ENCODE measurements at regions not wholly inside any gene's neighbourhood (a gene's known extent, or its start where the extent isn't known, plus 50 kb on each side); places are given as distances from the start of the nearest gene placed in this dataset.

- Histone ChIP-seq H3K9me3 (ENCODE audit: insufficient read depth, low read length) (no peaks in the 10 kb centered on the region), H3K27ac (ENCODE audit: low read length) (no peak overlapping the region)
- TF ChIP-seq CTCF (IDR thresholded peaks at IDR 0.05; ENCODE audit: low read depth, low read length) (no peak), EZH2phosphoT487 (IDR thresholded peaks at IDR 0.05; ENCODE audit: low read depth) (no peak)
Measured at GRCh38 chr2:22513563-22513962, 871.4 kb upstream of the KLHL29 start.

GRCh38 chr2:22517141-22517540, 867.8 kb upstream of the KLHL29 start:
- H3K4me2 ChIP-seq (ENCODE audit: low read length): no peak overlapping the region
- H3K27ac ChIP-seq (ENCODE audit: low read length): no peak overlapping the region
- no peak overlapping the region for H3K9ac ChIP-seq (ENCODE audit: low read length)
- no peaks in the 10 kb centered on the region for H3K27me3 ChIP-seq (ENCODE audit: low read depth, low read length)
- no peaks in the 10 kb centered on the region for H3K4me1 ChIP-seq (ENCODE audit: low read length)
- H3K79me2 ChIP-seq (ENCODE audit: low read length): no peaks in the 10 kb centered on the region
- no peaks in the 10 kb centered on the region for H3K9me3 ChIP-seq (ENCODE audit: insufficient read depth, low read length)
- H4K20me1 ChIP-seq (ENCODE audit: insufficient read depth, low read length): no peaks in the 10 kb centered on the region
- TF ChIP-seq EZH2phosphoT487 (IDR thresholded peaks at IDR 0.05; ENCODE audit: low read depth): no peak
- TF ChIP-seq CTCF (IDR thresholded peaks at IDR 0.05; ENCODE audit: low read depth, low read length): no peak
- no peaks in the 10 kb centered on the region for H3K36me3 ChIP-seq (replicated peaks; ENCODE audit: low read depth, low read length)
- H3K4me3 ChIP-seq (ENCODE audit: low read length): no peak overlapping the region
- H2AFZ ChIP-seq (ENCODE audit: low read depth, low read length): no peak overlapping the region

More at GRCh38 chr2:22513563-22513962, 871.4 kb upstream of the KLHL29 start:
- H3K9ac ChIP-seq (ENCODE audit: low read length): no peak overlapping the region
- H3K27me3 ChIP-seq (ENCODE audit: low read depth, low read length): no peaks in the 10 kb centered on the region
- no peaks in the 10 kb centered on the region for H3K4me1 ChIP-seq (ENCODE audit: low read length)
- H3K36me3 ChIP-seq (replicated peaks; ENCODE audit: low read depth, low read length): no peaks in the 10 kb centered on the region
- H3K4me2 ChIP-seq (ENCODE audit: low read length): no peak overlapping the region
- H3K4me3 ChIP-seq (ENCODE audit: low read length): no peak overlapping the region
- H3K79me2 ChIP-seq (ENCODE audit: low read length): no peaks in the 10 kb centered on the region
- H4K20me1 ChIP-seq (ENCODE audit: insufficient read depth, low read length): no peaks in the 10 kb centered on the region
- H2AFZ ChIP-seq (ENCODE audit: low read depth, low read length): no peak overlapping the region

- TF ChIP-seq EZH2phosphoT487 (IDR thresholded peaks at IDR 0.05; ENCODE audit: low read depth): no peak
- TF ChIP-seq CTCF (IDR thresholded peaks at IDR 0.05; ENCODE audit: low read depth, low read length): no peak
- Histone ChIP-seq H3K4me3 (ENCODE audit: low read length) (no peak overlapping the region), H3K79me2 (ENCODE audit: low read length) (no peaks in the 10 kb centered on the region), H3K9me3 (ENCODE audit: insufficient read depth, low read length) (no peaks in the 10 kb centered on the region), H3K4me1 (ENCODE audit: low read length) (no peaks in the 10 kb centered on the region), H3K36me3 (replicated peaks; ENCODE audit: low read depth, low read length) (no peaks in the 10 kb centered on the region), H3K27me3 (ENCODE audit: low read depth, low read length) (no peaks in the 10 kb centered on the region), H3K27ac (ENCODE audit: low read length) (no peak overlapping the region), H3K9ac (ENCODE audit: low read length) (no peak overlapping the region), H2AFZ (ENCODE audit: low read depth, low read length) (no peak overlapping the region), H4K20me1 (ENCODE audit: insufficient read depth, low read length) (no peaks in the 10 kb centered on the region), H3K4me2 (ENCODE audit: low read length) (no peak overlapping the region)
Measured at GRCh38 chr2:22518641-22519040, 866.3 kb upstream of the KLHL29 start.

- Histone ChIP-seq H3K4me3 (ENCODE audit: low read length) (no peak overlapping the region), H3K27me3 (ENCODE audit: low read depth, low read length) (no peaks in the 10 kb centered on the region), H3K4me1 (ENCODE audit: low read length) (no peaks in the 10 kb centered on the region), H4K20me1 (ENCODE audit: insufficient read depth, low read length) (no peaks in the 10 kb centered on the region), H3K9me3 (ENCODE audit: insufficient read depth, low read length) (no peaks in the 10 kb centered on the region), H3K79me2 (ENCODE audit: low read length) (no peaks in the 10 kb centered on the region), H3K9ac (ENCODE audit: low read length) (no peak overlapping the region), H3K4me2 (ENCODE audit: low read length) (no peak overlapping the region), H3K27ac (ENCODE audit: low read length) (no peak overlapping the region), H3K36me3 (replicated peaks; ENCODE audit: low read depth, low read length) (no peaks in the 10 kb centered on the region), H2AFZ (ENCODE audit: low read depth, low read length) (no peak overlapping the region)
- no peak for TF ChIP-seq EZH2phosphoT487 (IDR thresholded peaks at IDR 0.05; ENCODE audit: low read depth)
- no peak for TF ChIP-seq CTCF (IDR thresholded peaks at IDR 0.05; ENCODE audit: low read depth, low read length)
Measured at GRCh38 chr2:22520369-22521288, 864.4 kb upstream of the KLHL29 start.
